CD14-positive monocyte (primary cell): ENCODE measurements at regions not wholly inside any gene's neighbourhood (a gene's known extent, or its start where the extent isn't known, plus 50 kb on each side); places are given as distances from the start of the nearest gene placed in this dataset.

Experiments used
- DNase-seq, 3 donors: peaks; one replicate each; pipeline ENCODE4 v3.0.0-alpha.2; 2011 to 2022
- H2AFZ ChIP-seq: 2 replicates; pipeline ENCODE4 v1.6.0; 2012; ENCODE audit warnings: mild to moderate bottlenecking, low read depth, low read length, inconsistent platforms; ENCODE audit not compliant: insufficient read depth, poor library complexity, severe bottlenecking
- H3K27ac ChIP-seq, 2 donors: 1 replicate in 1 of 2; 2 replicates in 1 of 2; pipeline ENCODE4 v1.5.1; 2012 to 2013; ENCODE audit warnings: low read length in 2 of 2, control low read depth in 1 of 2, inconsistent platforms in 1 of 2, low read depth in 1 of 2, mild to moderate bottlenecking in 1 of 2
- H3K27me3 ChIP-seq, 2 donors: one replicate each; pipeline versions ENCODE4 v1.6.0 to v1.6.1; 2011 to 2013; ENCODE audit warnings: low read length in 2 of 2; ENCODE audit not compliant: control insufficient read depth in 2 of 2, insufficient read depth in 2 of 2
- H3K36me3 ChIP-seq, 2 donors: replicated peaks in 1 of 2; 1 replicate in 1 of 2; 2 replicates in 1 of 2; pipeline versions ENCODE4 v1.5.1 to v1.6.1; 2012 to 2013; ENCODE audit warnings: low read length in 2 of 2, control low read depth in 1 of 2, inconsistent platforms in 1 of 2, mild to moderate bottlenecking in 1 of 2; ENCODE audit not compliant: insufficient read depth in 2 of 2, control insufficient read depth in 1 of 2
- H3K4me1 ChIP-seq, 2 donors: 1 replicate in 1 of 2; 2 replicates in 1 of 2; pipeline versions ENCODE4 v1.5.1 to v1.6.1; 2012 to 2013; ENCODE audit warnings: low read length in 2 of 2, control low read depth in 1 of 2, inconsistent platforms in 1 of 2, mild to moderate bottlenecking in 1 of 2, moderate library complexity in 1 of 2; ENCODE audit not compliant: insufficient read depth in 2 of 2, control insufficient read depth in 1 of 2
- H3K4me2 ChIP-seq: replicated peaks from 2 replicates; pipeline ENCODE3; 2012; ENCODE audit warnings: low read length, moderate library complexity, mild to moderate bottlenecking; ENCODE audit not compliant: poor library complexity, severe bottlenecking; ENCODE audit errors: extremely low read depth
- H3K4me3 ChIP-seq, 3 experiments: fragments of 200-600 bp in 1 of 3; sonication (generic) in 1 of 3; replicated peaks in 1 of 3; 1 replicate in 2 of 3; 2 replicates in 1 of 3; pipeline ENCODE4 v1.5.1; 2011 to 2013; ENCODE audit warnings: low read length in 3 of 3, mild to moderate bottlenecking in 3 of 3, control low read depth in 2 of 3, low read depth in 2 of 3, inconsistent platforms in 1 of 3, moderate library complexity in 1 of 3
- H3K79me2 ChIP-seq: 2 replicates; pipeline ENCODE4 v1.6.0; 2012; ENCODE audit warnings: mild to moderate bottlenecking, control low read depth, inconsistent platforms, low read length, moderate library complexity; ENCODE audit not compliant: insufficient read depth
- H3K9ac ChIP-seq: 2 replicates; pipeline ENCODE4 v1.6.0; 2017; ENCODE audit warnings: low read length, mild to moderate bottlenecking; ENCODE audit not compliant: insufficient read depth, poor library complexity, severe bottlenecking
- H3K9me3 ChIP-seq, 2 donors: replicated peaks in 1 of 2; 1 replicate in 1 of 2; 2 replicates in 1 of 2; pipeline versions ENCODE4 v1.5.1 to v1.6.1; 2012 to 2013; ENCODE audit warnings: low read length in 2 of 2, control low read depth in 1 of 2; ENCODE audit not compliant: control insufficient read depth in 1 of 2, insufficient read depth in 1 of 2
- H4K20me1 ChIP-seq: 2 replicates; pipeline ENCODE4 v1.6.0; 2012; ENCODE audit warnings: mild to moderate bottlenecking, low read length, control low read depth, moderate library complexity; ENCODE audit not compliant: insufficient read depth
- H3K27ac Mint-ChIP-seq, 7 donors: one replicate each; pipeline ENCODE4 v1.8.0; 2020; ENCODE audit warnings: mild to moderate bottlenecking in 7 of 7, mixed read lengths in 7 of 7, moderate library complexity in 6 of 7, inconsistent platforms in 2 of 7
- H3K27me3 Mint-ChIP-seq, 3 donors: one replicate each; pipeline ENCODE4 v1.8.0; 2021 to 2022; ENCODE audit warnings: low read depth in 3 of 3, mild to moderate bottlenecking in 3 of 3, mixed read lengths in 3 of 3, moderate library complexity in 3 of 3, inconsistent platforms in 1 of 3
- H3K36me3 Mint-ChIP-seq, 2 donors: one replicate each; pipeline ENCODE4 v1.8.0; 2020; ENCODE audit warnings: mixed read lengths in 2 of 2, inconsistent platforms in 1 of 2, mild to moderate bottlenecking in 1 of 2
- H3K4me1 Mint-ChIP-seq: one replicate; pipeline ENCODE4 v1.8.0; 2020; ENCODE audit warnings: mild to moderate bottlenecking, mixed read lengths
- H3K4me3 Mint-ChIP-seq, 2 donors: one replicate each; pipeline ENCODE4 v1.8.0; 2020; ENCODE audit warnings: mild to moderate bottlenecking in 2 of 2, mixed read lengths in 2 of 2, moderate library complexity in 1 of 2
- H3K9me3 Mint-ChIP-seq, 7 donors: one replicate each; pipeline ENCODE4 v1.8.0; 2020 to 2022; ENCODE audit warnings: mixed read lengths in 7 of 7, mild to moderate bottlenecking in 6 of 7, moderate library complexity in 6 of 7, inconsistent platforms in 2 of 7
- WGBS: methylation state at CpG from one replicate; pipeline ENCODE4 v1.1.5; 2013; ENCODE audit warnings: missing lambda C conversion rate; ENCODE audit not compliant: insufficient coverage; 5-methylcytosine and 5-hydroxymethylcytosine counted together
- intact Hi-C, 2 donors: fragments of 100-400 bp; cut with micrococcal nuclease; formaldehyde crosslinking; loops; one replicate each; pipeline versions ENCODE4 v1.15.0 to v1.15.1; 2023
- TF ChIP-seq, protein P1 (sequence below): fragments of 200-600 bp; IDR thresholded peaks from one replicate; pipeline ENCODE4 v1.8.0; 2022; ENCODE audit warnings: antibody characterized with exemption, mild to moderate bottlenecking

DNA sequence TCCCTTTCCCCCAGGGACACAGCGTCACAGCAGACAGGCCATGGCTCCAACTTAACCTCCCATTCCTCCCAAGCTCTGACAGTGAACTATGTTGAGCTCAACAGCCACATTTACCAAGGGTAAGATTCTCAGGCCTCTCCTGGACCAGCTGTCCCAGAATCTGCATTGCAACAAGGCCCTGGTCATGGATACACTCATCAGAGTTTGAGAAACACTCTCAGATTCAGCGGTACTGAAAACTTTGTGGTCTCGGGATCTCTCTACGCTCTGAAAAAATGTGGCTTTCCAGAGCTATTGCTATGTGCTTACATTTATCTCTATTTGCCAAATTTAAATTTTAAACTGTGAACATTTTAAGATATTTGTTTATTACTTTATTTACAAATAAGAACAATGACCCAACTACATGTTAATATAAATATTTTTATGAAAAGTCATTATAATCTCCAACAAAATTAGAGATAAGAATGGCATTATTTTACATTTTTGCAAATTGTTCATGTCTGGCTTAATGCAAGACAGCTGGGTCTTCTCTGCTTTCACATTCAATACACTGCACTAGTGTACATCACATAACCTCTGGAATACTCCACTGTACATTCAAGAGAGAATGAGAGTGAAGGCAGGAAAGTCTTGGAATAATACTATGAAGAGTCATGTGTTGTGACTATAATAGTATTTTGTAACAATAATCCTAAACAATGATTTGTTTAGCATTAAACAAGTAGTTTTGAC is 190.9 kb upstream of the PITRM1 start:
- H3K4me1 ChIP-seq, result no peaks in the 10 kb centered on the region
- Mint-ChIP-seq H3K27me3 (no peaks in the 10 kb centered on the region), H3K27ac (no peak overlapping the region), H3K9me3 (peaks cover 8 to 31% (median 28%) of the 10 kb centered on the region in 7 donors), H3K4me3 (no peak overlapping the region), H3K36me3 (no peaks in the 10 kb centered on the region), H3K4me1 (no peaks in the 10 kb centered on the region)
- H3K79me2 ChIP-seq, result no peaks in the 10 kb centered on the region
- TF ChIP-seq, protein P1, sequence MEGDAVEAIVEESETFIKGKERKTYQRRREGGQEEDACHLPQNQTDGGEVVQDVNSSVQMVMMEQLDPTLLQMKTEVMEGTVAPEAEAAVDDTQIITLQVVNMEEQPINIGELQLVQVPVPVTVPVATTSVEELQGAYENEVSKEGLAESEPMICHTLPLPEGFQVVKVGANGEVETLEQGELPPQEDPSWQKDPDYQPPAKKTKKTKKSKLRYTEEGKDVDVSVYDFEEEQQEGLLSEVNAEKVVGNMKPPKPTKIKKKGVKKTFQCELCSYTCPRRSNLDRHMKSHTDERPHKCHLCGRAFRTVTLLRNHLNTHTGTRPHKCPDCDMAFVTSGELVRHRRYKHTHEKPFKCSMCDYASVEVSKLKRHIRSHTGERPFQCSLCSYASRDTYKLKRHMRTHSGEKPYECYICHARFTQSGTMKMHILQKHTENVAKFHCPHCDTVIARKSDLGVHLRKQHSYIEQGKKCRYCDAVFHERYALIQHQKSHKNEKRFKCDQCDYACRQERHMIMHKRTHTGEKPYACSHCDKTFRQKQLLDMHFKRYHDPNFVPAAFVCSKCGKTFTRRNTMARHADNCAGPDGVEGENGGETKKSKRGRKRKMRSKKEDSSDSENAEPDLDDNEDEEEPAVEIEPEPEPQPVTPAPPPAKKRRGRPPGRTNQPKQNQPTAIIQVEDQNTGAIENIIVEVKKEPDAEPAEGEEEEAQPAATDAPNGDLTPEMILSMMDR, result no peak
- no peak overlapping the region for H3K4me3 ChIP-seq
- DNase-seq, result no peak
- H4K20me1 ChIP-seq, result no peaks in the 10 kb centered on the region
- H3K9me3 ChIP-seq, result peaks cover 13 to 18% of the 10 kb centered on the region in 2 donors
- H3K27me3 ChIP-seq, result no peaks in the 10 kb centered on the region
- no peak overlapping the region for H3K4me2 ChIP-seq
- intact Hi-C loops, result no loop called here
- WGBS, result 100% methylated on average over 2 of the region's 4 CpGs
- no peak overlapping the region for H3K27ac ChIP-seq
- no peak overlapping the region for H2AFZ ChIP-seq
- no peak overlapping the region for H3K9ac ChIP-seq
- H3K36me3 ChIP-seq, result no peaks in the 10 kb centered on the region

GRCh38 chr10:3362394-3362793 is 189.8 kb upstream of the PITRM1 start:
- H3K4me1 Mint-ChIP-seq, result peaks cover 6% of the 10 kb centered on the region
- H3K36me3 ChIP-seq, result no peaks in the 10 kb centered on the region
- no peak overlapping the region for H2AFZ ChIP-seq
- no peaks in the 10 kb centered on the region for H3K27me3 ChIP-seq
- H3K27ac ChIP-seq, result no peak overlapping the region
- H3K9ac ChIP-seq, result no peak overlapping the region
- H3K27ac Mint-ChIP-seq, result no peak overlapping the region
- H3K4me3 Mint-ChIP-seq, result no peak overlapping the region
- H3K4me3 ChIP-seq, result no peak overlapping the region
- H3K36me3 Mint-ChIP-seq, result no peaks in the 10 kb centered on the region
- peaks cover 15 to 41% (median 33%) of the 10 kb centered on the region in 7 donors for H3K9me3 Mint-ChIP-seq
- no peaks in the 10 kb centered on the region for H3K4me1 ChIP-seq
- intact Hi-C loops, result no loop called here
- no peaks in the 10 kb centered on the region for H3K79me2 ChIP-seq
- H3K27me3 Mint-ChIP-seq, result no peaks in the 10 kb centered on the region
- H3K9me3 ChIP-seq, result peaks cover 17 to 25% of the 10 kb centered on the region in 2 donors
- TF ChIP-seq, protein P1, result no peak
- H4K20me1 ChIP-seq, result no peaks in the 10 kb centered on the region
- no peak overlapping the region for H3K4me2 ChIP-seq
- DNase-seq, result no peak
